Loucy (cell line): ENCODE measurements at regions not wholly inside any gene's neighbourhood (a gene's known extent, or its start where the extent isn't known, plus 50 kb on each side); places are given as distances from the start of the nearest gene placed in this dataset.
A peak's percentile ranks its signal among the peaks of the same experiment; 100 is the strongest.

ENCODE experiments used
- EZH2phosphoT487 ChIP-seq: fragments of 200-600 bp; IDR thresholded peaks from 2 replicates; pipeline ENCODE4 v1.6.1; 2018; ENCODE audit warnings: antibody characterized with exemption, mild to moderate bottlenecking, moderate library complexity, borderline replicate concordance
- TF ChIP-seq, protein P1 (sequence below): fragments of 200-600 bp; sonication (generic); conservative IDR thresholded peaks from 2 replicates; pipeline ENCODE4 v1.5.1; 2014; ENCODE audit warnings: mild to moderate bottlenecking, antibody characterized with exemption, low read length

DNA sequence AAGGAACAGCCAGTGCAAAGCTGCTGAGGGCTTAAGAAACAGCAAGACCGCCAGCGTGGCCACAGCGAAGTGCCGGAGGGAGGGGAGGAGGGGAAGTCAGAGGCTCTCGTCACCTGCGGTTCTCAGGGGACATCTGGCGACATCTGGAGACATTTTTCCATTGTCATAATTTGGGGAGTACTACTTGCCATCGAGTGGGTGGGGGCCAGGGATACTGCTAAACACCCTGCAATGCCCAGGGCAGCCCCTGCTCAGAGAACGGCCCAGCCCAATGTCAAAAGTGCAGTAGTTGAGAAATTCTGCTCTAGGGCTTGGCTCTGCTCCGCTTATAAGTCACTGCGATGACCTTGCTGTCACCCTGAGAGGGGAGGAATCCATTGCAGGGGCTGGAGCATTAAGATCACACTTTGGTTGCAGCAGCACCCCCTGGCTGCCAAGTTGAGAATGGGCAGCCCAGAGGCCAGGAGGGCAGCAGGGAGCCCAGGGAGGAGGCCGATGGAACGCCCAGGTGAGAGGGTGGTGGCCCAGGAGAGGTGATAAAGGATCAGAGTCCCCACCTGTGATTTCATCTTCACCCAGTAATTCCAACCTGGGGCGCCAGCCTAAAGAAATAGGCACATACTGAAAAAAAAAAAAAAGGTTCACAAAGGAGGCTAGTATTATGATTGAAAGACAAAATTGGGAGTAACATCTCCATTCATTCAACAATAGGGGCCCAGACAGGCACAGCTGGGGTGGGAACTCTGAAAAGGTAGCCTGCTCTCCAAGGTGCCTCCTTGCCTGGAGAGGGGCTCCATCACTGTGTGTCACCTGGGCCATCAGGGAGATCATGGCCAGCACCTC, 218.2 kb downstream of the BMP7 start:
- TF ChIP-seq, protein P1, sequence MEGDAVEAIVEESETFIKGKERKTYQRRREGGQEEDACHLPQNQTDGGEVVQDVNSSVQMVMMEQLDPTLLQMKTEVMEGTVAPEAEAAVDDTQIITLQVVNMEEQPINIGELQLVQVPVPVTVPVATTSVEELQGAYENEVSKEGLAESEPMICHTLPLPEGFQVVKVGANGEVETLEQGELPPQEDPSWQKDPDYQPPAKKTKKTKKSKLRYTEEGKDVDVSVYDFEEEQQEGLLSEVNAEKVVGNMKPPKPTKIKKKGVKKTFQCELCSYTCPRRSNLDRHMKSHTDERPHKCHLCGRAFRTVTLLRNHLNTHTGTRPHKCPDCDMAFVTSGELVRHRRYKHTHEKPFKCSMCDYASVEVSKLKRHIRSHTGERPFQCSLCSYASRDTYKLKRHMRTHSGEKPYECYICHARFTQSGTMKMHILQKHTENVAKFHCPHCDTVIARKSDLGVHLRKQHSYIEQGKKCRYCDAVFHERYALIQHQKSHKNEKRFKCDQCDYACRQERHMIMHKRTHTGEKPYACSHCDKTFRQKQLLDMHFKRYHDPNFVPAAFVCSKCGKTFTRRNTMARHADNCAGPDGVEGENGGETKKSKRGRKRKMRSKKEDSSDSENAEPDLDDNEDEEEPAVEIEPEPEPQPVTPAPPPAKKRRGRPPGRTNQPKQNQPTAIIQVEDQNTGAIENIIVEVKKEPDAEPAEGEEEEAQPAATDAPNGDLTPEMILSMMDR, result peak; percentile 75
- TF ChIP-seq EZH2phosphoT487, result no peak
